Thymus (tissue), 11 donors: ENCODE measurements at regions not wholly inside any gene's neighbourhood (a gene's known extent, or its start where the extent isn't known, plus 50 kb on each side); places are given as distances from the start of the nearest gene placed in this dataset.

Experiments
- DNase-seq, 9 donors: peaks; one replicate each; pipeline ENCODE4 v3.0.0-alpha.2; 2013; ENCODE audit warnings: low spot score in 9 of 9, low read depth in 6 of 9, missing footprints in 1 of 9
- H3K27ac ChIP-seq, 2 donors: one replicate each; pipeline ENCODE4 v1.5.1; 2013; ENCODE audit warnings: control low read depth in 1 of 2, low read depth in 1 of 2, low read length in 1 of 2, mild to moderate bottlenecking in 1 of 2, moderate library complexity in 1 of 2
- H3K27me3 ChIP-seq, 2 donors: one replicate each; pipeline ENCODE4 v1.5.1; 2013; ENCODE audit warnings: low read length in 1 of 2; ENCODE audit not compliant: control insufficient read depth in 2 of 2, insufficient read depth in 1 of 2
- H3K36me3 ChIP-seq, 2 donors: one replicate each; pipeline ENCODE4 v1.5.1; 2013; ENCODE audit warnings: low read length in 1 of 2, mild to moderate bottlenecking in 1 of 2, moderate library complexity in 1 of 2; ENCODE audit not compliant: control insufficient read depth in 2 of 2, insufficient read depth in 2 of 2
- H3K4me1 ChIP-seq, 2 donors: one replicate each; pipeline ENCODE4 v1.5.1; 2013; ENCODE audit warnings: low read length in 2 of 2; ENCODE audit not compliant: control insufficient read depth in 2 of 2, insufficient read depth in 2 of 2
- H3K4me3 ChIP-seq, 2 donors: one replicate each; pipeline ENCODE4 v1.5.1; 2013; ENCODE audit warnings: low read length in 2 of 2, control low read depth in 1 of 2, mild to moderate bottlenecking in 1 of 2
- H3K9me3 ChIP-seq, 2 donors: one replicate each; pipeline ENCODE4 v1.5.1; 2013; ENCODE audit warnings: low read length in 1 of 2, mild to moderate bottlenecking in 1 of 2; ENCODE audit not compliant: control insufficient read depth in 2 of 2, insufficient read depth in 1 of 2
- WGBS: extraction: QIAGEN DNeasy Blood & Tissue Kit; methylation state at CpG from one replicate; pipeline ENCODE4 v1.1.7; 2013; 5-methylcytosine and 5-hydroxymethylcytosine counted together
- donor health status: healthy.

DNA sequence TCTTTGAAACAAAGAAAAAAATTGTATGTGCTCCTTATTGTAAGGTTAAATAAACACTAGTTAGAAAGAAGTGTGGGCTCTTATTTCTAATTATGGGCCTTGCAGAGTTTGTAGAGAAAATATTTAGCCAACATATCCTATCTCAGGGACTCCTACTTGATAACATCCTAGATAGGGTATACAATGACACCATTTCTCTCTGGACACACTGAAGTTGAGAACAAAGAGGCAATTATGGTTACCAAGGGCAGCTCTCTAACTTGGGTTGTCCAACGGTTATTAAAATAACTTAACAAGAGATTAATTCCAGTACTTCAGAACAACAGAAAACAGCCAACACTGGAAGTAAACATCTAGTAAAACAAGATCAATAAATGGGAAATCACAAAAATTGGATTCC is 69.0 kb upstream of the ZC3H11B start:
- no peak overlapping the region for H3K27ac ChIP-seq
- H3K27me3 ChIP-seq: no peaks in the 10 kb centered on the region
- H3K9me3 ChIP-seq: no peaks in the 10 kb centered on the region
- no peak overlapping the region for H3K4me3 ChIP-seq
- WGBS: 100% methylated on average over 1 of the region's 1 CpG
- no peaks in the 10 kb centered on the region for H3K36me3 ChIP-seq
- DNase-seq: no peak
- H3K4me1 ChIP-seq: no peaks in the 10 kb centered on the region

DNA sequence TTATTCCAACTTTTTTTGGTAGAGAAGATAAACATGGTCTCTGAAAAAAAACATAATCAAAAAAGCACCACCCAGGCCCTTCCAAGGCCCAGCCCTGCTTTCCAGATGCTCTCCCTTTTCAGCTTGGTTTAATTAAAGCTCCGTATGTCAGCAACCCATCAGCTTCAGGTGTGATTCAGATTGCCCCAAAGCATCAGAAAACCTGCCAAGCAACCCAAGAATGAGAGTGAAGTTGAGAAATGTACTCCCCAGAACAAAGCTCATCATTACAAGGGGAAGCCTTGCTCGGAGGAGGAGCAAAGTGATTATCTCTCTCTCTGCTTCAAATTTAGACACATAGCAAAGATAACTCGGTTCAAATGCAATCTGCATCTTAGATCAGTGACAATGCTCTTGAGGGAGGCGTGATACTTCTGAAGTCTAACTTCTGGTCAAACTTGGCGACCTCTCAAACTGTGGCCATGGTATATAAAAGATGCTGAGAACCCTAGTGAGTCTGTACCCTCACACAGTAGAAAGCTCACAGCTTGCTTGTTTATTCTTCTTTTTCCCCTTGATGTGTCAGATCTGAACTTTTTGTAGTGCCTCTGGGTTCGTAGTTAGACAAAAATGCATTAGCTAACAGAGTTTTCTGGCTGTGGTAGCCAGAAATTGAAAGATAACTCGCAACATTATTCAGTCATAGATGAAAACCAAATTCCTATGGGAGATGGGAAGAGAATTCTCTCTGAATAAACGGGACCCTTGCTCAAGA is 63.3 kb upstream of the ZC3H11B start:
- Histone ChIP-seq H3K27ac (no peak overlapping the region), H3K4me3 (no peak overlapping the region), H3K27me3 (no peaks in the 10 kb centered on the region), H3K36me3 (no peaks in the 10 kb centered on the region), H3K9me3 (no peaks in the 10 kb centered on the region), H3K4me1 (no peaks in the 10 kb centered on the region)
- WGBS: 83% methylated on average over 8 of the region's 8 CpGs
- peak in 1 of 9 donors; percentile 3 for DNase-seq

DNA sequence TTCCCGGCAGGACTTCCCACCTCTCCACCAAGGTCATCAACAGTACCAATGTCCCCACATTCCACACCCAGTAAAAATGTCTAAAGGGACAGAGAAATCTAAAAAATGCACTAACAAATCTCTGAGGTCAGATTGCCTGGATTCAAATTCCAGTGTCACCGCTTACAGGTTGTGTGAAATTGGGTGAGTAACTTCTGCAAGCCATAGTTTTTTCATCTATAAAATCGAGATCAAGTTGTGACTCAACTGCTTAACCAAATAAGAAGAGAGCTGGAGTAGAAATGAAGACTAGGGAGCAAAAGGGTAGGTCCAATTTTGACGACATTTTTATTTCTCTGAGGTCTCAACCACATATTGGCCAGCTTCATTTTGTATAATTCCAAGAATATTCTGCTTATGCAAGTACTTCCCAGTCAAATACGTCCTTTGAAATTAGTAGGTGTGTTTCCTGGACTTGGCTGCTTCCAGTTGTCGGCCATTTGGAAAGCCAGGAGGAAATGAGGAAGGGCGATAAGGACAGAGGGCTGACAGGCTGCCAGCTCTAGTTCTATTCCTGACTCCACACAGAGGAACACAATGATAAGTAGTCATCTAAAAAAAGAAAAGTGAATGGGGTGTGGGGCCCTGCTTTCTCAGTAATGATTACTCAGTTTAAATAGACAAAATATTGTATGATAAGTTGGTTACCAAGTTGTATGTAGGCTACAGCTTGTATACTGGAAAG is 57.7 kb upstream of the ZC3H11B start:
- H3K36me3 ChIP-seq: no peaks in the 10 kb centered on the region
- no peak overlapping the region for H3K4me3 ChIP-seq
- H3K9me3 ChIP-seq: no peaks in the 10 kb centered on the region
- H3K4me1 ChIP-seq: no peaks in the 10 kb centered on the region
- no peaks in the 10 kb centered on the region for H3K27me3 ChIP-seq
- H3K27ac ChIP-seq: no peak overlapping the region
- WGBS: 76% methylated on average over 7 of the region's 7 CpGs
- no peak for DNase-seq

DNA sequence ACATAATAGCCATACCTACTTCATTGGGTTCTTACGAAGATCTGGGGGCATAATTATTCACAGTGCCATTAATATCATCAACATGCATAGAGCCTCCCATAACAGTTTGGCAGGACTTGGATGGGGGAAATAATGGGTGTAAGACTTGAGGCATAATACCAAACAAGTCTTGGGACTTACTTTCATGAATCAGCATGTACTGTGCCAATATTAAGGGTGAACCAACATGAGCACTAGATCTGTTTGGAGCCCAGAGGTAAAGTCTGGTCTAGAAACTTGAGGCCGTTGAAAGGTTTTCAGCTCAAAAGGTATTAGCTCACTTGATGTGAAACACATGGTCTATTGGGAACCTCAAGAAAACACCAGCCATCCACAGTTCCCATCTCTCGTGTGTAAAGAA is 56.7 kb upstream of the ZC3H11B start:
- Histone ChIP-seq H3K27me3 (no peaks in the 10 kb centered on the region), H3K4me3 (no peak overlapping the region), H3K36me3 (no peaks in the 10 kb centered on the region), H3K27ac (no peak overlapping the region), H3K4me1 (no peaks in the 10 kb centered on the region), H3K9me3 (no peaks in the 10 kb centered on the region)
- no peak for DNase-seq
- 93% methylated on average over 3 of the region's 3 CpGs for WGBS

DNA sequence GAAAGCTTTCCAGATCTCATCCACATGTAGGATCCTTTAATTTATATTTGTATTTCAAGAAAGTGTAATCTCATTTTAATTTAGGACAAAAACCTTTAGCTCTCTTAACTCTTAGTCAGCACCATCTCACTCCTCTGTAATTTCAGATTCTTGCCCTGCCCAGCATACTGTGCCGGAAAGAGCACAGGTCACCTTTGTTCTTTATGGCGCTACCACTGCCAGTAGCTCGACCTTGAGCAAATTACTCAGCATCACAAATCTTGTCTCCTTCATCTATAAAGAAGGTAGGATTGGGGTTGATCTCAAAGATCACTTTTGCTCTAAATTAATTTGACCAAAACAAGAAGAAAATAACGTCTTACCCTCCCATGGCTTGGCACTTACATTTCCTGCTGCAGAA is 56.1 kb upstream of the ZC3H11B start:
- H3K4me1 ChIP-seq: no peaks in the 10 kb centered on the region
- no peaks in the 10 kb centered on the region for H3K9me3 ChIP-seq
- DNase-seq: no peak
- no peaks in the 10 kb centered on the region for H3K36me3 ChIP-seq
- WGBS: 69% methylated on average over 4 of the region's 4 CpGs
- H3K27ac ChIP-seq: no peak overlapping the region
- H3K27me3 ChIP-seq: no peaks in the 10 kb centered on the region
- H3K4me3 ChIP-seq: no peak overlapping the region

DNA sequence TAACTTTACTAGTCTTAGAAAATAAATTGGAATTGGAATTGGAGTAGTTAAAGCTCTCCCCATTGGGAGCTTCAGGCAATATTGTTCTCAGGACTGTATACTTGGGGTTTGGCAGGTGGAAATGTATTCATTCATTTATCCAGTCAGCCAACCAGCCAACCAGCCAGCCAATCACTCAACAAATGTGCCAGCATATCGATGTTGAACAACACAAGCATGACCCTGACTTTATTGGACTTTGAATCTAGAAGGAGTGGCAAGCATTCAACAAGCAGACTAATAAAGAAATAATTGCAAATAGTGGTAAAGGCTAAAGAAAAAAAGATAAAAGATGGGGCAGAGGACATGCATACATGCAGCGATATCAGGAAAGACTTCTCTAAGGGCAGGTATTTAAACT is 55.5 kb upstream of the ZC3H11B start:
- Histone ChIP-seq H3K27ac (no peak overlapping the region), H3K4me1 (no peaks in the 10 kb centered on the region), H3K4me3 (no peak overlapping the region), H3K36me3 (no peaks in the 10 kb centered on the region), H3K9me3 (no peaks in the 10 kb centered on the region), H3K27me3 (no peaks in the 10 kb centered on the region)
- WGBS: 92% methylated on average over 2 of the region's 2 CpGs
- DNase-seq: no peak

DNA sequence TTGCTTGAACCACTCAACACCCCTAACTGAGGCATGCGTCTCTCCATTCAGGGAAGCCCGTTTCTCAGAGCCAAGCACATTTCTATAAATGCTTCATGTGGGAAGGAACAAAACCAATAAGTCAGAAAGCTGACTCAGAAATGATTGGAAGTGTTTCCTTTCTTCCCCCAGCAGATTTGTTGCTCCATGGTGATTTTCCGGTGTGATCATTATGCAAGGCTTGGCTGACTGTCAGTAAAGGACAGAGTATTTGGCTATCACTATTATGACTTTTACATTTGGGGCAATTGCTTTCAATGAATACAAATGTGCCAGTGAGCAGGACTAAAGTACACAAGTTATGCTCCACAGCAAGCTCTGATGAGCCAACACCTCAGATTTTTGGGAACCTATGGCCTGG is 53.3 kb upstream of the ZC3H11B start:
- Histone ChIP-seq H3K27me3 (no peaks in the 10 kb centered on the region), H3K4me1 (no peaks in the 10 kb centered on the region), H3K4me3 (no peak overlapping the region), H3K9me3 (no peaks in the 10 kb centered on the region), H3K36me3 (no peaks in the 10 kb centered on the region), H3K27ac (no peak overlapping the region)
- no peak for DNase-seq
- 91% methylated on average over 3 of the region's 3 CpGs for WGBS

DNA sequence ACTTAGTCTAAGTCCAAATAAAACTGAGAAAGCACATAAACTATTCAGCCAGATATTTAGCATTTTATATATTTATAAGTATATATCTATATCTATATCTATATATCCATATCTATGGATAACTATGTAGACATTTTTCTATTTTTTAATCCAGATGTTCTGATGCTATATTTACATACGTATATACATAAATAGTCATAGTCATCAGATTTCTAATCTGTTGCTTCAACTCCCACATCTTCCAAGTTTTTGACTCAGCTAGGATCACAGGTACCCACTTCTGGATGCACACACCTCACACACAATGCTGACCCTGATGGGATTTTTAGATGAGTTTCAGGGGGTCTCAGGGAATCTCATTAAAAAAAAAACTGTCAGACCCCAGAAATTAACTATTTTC is 52.2 kb upstream of the ZC3H11B start:
- Histone ChIP-seq H3K36me3 (no peaks in the 10 kb centered on the region), H3K4me1 (no peaks in the 10 kb centered on the region), H3K27me3 (peaks cover 0 to 4% of the 10 kb centered on the region in 2 donors), H3K9me3 (no peaks in the 10 kb centered on the region), H3K4me3 (no peak overlapping the region), H3K27ac (no peak overlapping the region)
- 99% methylated on average over 1 of the region's 1 CpG for WGBS
- no peak for DNase-seq

DNA sequence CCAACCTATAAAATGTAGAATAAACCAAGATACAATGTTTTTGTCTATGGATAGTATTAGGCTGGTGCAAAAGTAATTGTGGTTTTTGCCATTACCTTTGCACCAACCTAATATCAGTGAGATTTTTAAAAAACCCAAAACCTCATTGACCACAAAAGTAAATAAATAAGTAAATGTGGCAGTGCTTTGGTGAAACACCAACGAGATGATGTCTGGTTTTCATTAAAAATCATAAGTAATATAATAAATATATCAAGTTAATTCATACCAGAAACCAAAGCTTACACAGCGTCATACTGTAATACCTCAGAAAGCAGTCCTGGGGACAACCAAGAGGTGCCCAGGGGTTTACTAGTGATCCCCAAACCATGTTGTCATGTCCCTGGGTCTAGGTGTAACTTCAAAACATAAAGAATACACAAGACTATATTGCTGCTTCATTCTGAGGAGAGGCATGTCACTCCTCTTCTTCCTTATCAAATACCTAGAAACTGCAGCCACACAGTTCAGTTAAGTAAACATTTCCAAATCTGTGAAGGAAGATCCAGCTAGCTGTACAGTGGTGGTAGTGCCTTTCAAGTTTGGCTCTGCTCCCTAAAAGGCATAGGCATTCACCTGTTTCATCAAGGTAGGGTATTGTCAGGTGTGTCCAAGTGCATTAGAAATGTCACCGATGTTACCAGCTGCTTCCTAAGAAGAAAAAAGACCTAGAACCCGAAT is 51.6 kb upstream of the ZC3H11B start:
- Histone ChIP-seq H3K4me1 (no peaks in the 10 kb centered on the region), H3K27ac (no peak overlapping the region), H3K9me3 (no peaks in the 10 kb centered on the region), H3K36me3 (no peaks in the 10 kb centered on the region), H3K27me3 (peaks cover 0 to 4% of the 10 kb centered on the region in 2 donors), H3K4me3 (no peak overlapping the region)
- 86% methylated on average over 4 of the region's 4 CpGs for WGBS
- DNase-seq: no peak
